Fibroblast of the aortic adventitia (primary cell): ENCODE measurements at regions not wholly inside any gene's neighbourhood (a gene's known extent, or its start where the extent isn't known, plus 50 kb on each side); places are given as distances from the start of the nearest gene placed in this dataset.

ENCODE experiments used
- DNase-seq: peaks from one replicate; pipeline ENCODE4 v3.0.0-alpha.2; 2010; ENCODE audit warnings: low read depth
- H3K4me3 ChIP-seq: 2 replicates; pipeline ENCODE4 v1.5.1; 2011; ENCODE audit warnings: low read depth, mild to moderate bottlenecking, control low read depth, low read length, moderate library complexity
- TF ChIP-seq, protein P1 (sequence below): IDR thresholded peaks from 2 replicates; pipeline ENCODE4 v1.5.1; 2011; ENCODE audit warnings: mild to moderate bottlenecking, low read length, control low read depth, inconsistent platforms; ENCODE audit not compliant: insufficient read depth

DNA sequence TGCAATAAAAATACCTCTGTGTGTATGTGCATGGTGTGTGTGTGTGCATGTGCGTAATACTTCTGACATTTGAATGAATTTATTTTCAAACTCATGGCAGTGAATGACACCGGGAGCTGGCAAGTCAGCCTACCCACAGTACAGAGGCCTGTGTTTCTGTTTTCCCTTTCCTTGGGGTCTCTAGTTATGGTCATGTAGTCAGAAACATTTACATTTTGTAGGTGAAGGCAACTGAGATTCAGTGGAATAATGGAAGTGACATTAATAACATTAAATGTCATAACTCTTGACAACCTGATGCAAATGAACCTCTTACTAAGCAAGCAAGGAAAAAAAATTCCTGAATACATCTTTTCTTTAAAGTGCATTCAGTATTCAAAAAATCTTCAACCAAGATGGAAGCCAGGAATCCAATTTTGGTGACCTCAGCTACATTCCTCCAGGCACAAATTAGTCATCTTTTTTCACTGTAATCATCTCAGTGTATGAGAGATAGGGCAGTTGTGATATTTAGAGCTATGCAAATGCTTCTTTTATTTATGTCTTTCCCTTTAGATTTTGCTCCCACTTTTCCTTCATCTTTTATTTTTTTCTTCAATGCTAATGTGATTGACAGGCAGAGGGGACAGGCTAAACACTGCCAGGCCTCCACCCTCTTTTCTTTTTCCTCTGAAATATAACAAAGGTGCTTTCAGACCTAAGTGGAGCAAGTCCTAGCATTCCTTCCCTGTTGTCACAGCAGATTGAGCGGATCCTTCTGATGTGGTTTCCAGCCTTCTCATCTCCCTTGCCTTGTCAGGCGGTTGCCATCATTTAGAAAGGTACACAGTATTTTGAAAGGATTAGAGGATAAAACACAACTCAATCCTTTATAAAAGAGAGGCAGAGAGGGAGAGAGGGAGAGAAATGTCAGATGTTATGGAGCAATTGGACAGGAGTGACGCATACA, 569.8 kb upstream of the ADAMTS16 start:
- DNase-seq = peak; percentile 25
- TF ChIP-seq, protein P1, sequence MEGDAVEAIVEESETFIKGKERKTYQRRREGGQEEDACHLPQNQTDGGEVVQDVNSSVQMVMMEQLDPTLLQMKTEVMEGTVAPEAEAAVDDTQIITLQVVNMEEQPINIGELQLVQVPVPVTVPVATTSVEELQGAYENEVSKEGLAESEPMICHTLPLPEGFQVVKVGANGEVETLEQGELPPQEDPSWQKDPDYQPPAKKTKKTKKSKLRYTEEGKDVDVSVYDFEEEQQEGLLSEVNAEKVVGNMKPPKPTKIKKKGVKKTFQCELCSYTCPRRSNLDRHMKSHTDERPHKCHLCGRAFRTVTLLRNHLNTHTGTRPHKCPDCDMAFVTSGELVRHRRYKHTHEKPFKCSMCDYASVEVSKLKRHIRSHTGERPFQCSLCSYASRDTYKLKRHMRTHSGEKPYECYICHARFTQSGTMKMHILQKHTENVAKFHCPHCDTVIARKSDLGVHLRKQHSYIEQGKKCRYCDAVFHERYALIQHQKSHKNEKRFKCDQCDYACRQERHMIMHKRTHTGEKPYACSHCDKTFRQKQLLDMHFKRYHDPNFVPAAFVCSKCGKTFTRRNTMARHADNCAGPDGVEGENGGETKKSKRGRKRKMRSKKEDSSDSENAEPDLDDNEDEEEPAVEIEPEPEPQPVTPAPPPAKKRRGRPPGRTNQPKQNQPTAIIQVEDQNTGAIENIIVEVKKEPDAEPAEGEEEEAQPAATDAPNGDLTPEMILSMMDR = no peak
- no peak overlapping the region for H3K4me3 ChIP-seq

- no peak for DNase-seq
- no peak overlapping the region for H3K4me3 ChIP-seq
- TF ChIP-seq, protein P1 = no peak
These were observed 568.7 kb upstream of the ADAMTS16 start for GRCh38 chr5:4571248-4571948.

DNA sequence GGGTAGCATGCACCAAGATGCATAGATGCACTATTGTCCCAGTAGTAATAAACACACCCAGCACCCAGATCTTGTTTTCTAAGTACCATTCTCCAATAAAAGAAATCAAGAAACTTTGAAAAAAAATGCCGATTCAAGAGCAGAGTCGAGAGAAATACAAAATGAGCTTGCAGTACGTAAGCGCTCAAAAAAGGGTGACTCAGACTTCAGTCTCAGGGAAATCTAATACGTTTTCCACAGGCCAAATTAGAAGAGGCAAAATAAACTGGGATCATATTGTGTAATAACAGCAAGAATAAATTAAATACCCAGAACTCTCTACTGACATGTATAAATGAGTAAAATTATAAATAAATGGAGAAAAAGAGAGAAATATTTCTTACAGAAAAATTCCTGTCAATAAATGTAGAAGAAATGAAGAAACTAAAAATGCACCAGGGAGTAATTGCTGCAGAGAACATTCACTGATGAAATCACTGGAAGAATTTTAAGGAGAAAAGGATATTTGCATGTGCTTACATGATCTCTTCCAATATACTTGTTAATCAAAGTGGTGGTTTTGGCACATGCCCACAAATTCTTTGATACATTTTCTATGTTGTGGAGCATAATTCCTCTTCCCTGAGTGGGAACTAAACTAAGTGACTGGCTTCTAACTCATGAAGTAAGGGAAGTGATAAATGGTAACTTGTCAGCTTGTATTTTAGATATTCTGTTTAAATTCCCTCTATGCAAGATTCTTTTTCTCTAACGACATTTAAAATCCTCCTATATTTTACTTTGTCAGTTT, 567.6 kb upstream of the ADAMTS16 start:
- H3K4me3 ChIP-seq = no peak overlapping the region
- DNase-seq = peak; percentile 59

DNA sequence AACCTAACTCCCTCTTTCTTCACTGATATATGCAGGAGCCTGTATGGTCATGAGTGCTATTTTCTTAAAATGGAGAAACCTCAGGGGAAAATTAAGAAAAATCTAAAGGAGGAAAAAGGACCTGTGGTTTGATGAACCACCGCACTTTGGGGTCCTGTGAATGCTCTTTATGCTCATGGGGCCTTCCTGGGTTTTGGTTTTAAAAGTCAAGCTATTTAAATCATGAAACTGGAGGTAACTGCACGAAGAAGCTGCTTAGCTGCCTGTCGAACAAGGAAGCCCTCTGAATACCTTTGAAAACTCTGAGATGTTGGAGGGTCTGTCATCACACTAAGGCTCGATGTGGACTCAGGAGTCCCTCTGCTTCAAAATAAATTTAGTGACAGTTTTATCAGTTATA, 564.5 kb upstream of the ADAMTS16 start:
- TF ChIP-seq, protein P1 = no peak

More for the DNA sequence above, 567.6 kb upstream of the ADAMTS16 start:
- TF ChIP-seq, protein P1 = no peak

GRCh38 chr5:4576161-4576748, 563.9 kb upstream of the ADAMTS16 start:
- H3K4me3 ChIP-seq = no peak overlapping the region
- DNase-seq = peak; percentile 81
- TF ChIP-seq, protein P1 = no peak

More for the DNA sequence above, 564.5 kb upstream of the ADAMTS16 start:
- no peak overlapping the region for H3K4me3 ChIP-seq
- no peak for DNase-seq

DNA sequence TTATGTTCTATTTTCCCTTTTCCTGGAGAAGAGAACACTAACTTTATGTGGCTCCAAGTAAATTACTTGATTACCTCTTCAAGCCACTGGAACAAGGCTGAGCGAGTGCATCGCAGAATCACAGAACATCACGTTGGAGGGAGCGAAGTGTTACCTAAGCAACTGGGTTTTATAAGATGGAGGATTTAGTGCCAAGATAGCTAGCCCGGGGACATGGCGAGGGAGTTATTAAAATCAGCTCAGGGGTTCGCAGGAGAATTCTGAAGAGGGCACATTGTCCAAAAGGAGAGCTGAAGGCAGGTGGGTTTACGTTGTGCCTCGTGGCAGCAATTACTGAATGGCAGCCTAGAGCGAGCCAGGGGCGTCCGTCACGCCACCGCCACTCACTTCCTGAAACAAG, 563.2 kb upstream of the ADAMTS16 start:
- H3K4me3 ChIP-seq = no peak overlapping the region
- DNase-seq = no peak
- TF ChIP-seq, protein P1 = no peak
